ENCODE measurements at regions not wholly inside any gene's neighbourhood (a gene's known extent, or its start where the extent isn't known, plus 50 kb on each side); places are given as distances from the start of the nearest gene placed in this dataset.

GRCh38 chr18:47737198-47737830, 193.1 kb downstream of the SMAD2 start:
- no peak for ATAC-seq
- no peak for TF ChIP-seq ZNF70 (CRISPR knock-in tag; IDR thresholded peaks at IDR 0.05)
- TF ChIP-seq ZNF8 (CRISPR knock-in tag; IDR thresholded peaks at IDR 0.05): no peak
- no peak for TF ChIP-seq GLIS3 (CRISPR knock-in tag; IDR thresholded peaks at IDR 0.05)
- no peak for TF ChIP-seq TOX (CRISPR knock-in tag; IDR thresholded peaks at IDR 0.05; ENCODE audit: borderline replicate concordance)
- no peak for TF ChIP-seq CREB5 (CRISPR knock-in tag; IDR thresholded peaks at IDR 0.05; ENCODE audit: low read depth)
- no peak for TF ChIP-seq POU6F1 (CRISPR knock-in tag; IDR thresholded peaks at IDR 0.05; ENCODE audit: borderline replicate concordance, low read depth)
- no peak for TF ChIP-seq BACH2 (CRISPR knock-in tag; IDR thresholded peaks at IDR 0.05; ENCODE audit: borderline replicate concordance)
- no peak for TF ChIP-seq CSDC2 (CRISPR knock-in tag; IDR thresholded peaks at IDR 0.05)
- TF ChIP-seq RARB (CRISPR knock-in tag; IDR thresholded peaks at IDR 0.05): no peak
- TF ChIP-seq ISL1 (CRISPR knock-in tag; IDR thresholded peaks at IDR 0.05): no peak

- no peak for ATAC-seq
Observed at GRCh38 chr18:47736376-47737140, 193.9 kb downstream of the SMAD2 start.

More at GRCh38 chr18:47736376-47737140, 193.9 kb downstream of the SMAD2 start:
- TF ChIP-seq OSR1 (CRISPR knock-in tag; IDR thresholded peaks at IDR 0.05) (no peak), ZNF70 (CRISPR knock-in tag; IDR thresholded peaks at IDR 0.05) (no peak), CSDC2 (CRISPR knock-in tag; IDR thresholded peaks at IDR 0.05) (no peak), ZFP30 (CRISPR knock-in tag; IDR thresholded peaks at IDR 0.05) (no peak), CREB5 (CRISPR knock-in tag; IDR thresholded peaks at IDR 0.05; ENCODE audit: low read depth) (no peak), CSRNP3 (CRISPR knock-in tag; IDR thresholded peaks at IDR 0.05) (no peak), ESRRG (CRISPR knock-in tag; IDR thresholded peaks at IDR 0.05) (no peak), ZFP3 (CRISPR knock-in tag; IDR thresholded peaks at IDR 0.05) (no peak), ZNF8 (CRISPR knock-in tag; IDR thresholded peaks at IDR 0.05) (no peak), PATZ1 (CRISPR knock-in tag; IDR thresholded peaks at IDR 0.05; ENCODE audit: borderline replicate concordance) (no peak), SNAI2 (CRISPR knock-in tag; IDR thresholded peaks at IDR 0.05) (no peak), PPARA (CRISPR knock-in tag; IDR thresholded peaks at IDR 0.05; ENCODE audit: borderline replicate concordance) (no peak), ISL1 (CRISPR knock-in tag; IDR thresholded peaks at IDR 0.05) (no peak), ARNTL (CRISPR knock-in tag; IDR thresholded peaks at IDR 0.05; ENCODE audit: borderline replicate concordance, low read depth) (no peak), TCF4 (CRISPR knock-in tag; IDR thresholded peaks at IDR 0.05; ENCODE audit: borderline replicate concordance) (no peak), TOX (CRISPR knock-in tag; IDR thresholded peaks at IDR 0.05; ENCODE audit: borderline replicate concordance) (no peak)
